ENCODE measurements at regions not wholly inside any gene's neighbourhood (a gene's known extent, or its start where the extent isn't known, plus 50 kb on each side); places are given as distances from the start of the nearest gene placed in this dataset.

- TF ChIP-seq CTCF (IDR thresholded peaks at IDR 0.05 in 8 of 11, conservative IDR thresholded peaks at IDR 0.05 in 3 of 11) = no peak
- TF ChIP-seq POLR2AphosphoS5 (IDR thresholded peaks at IDR 0.05) = no peak
- no peak for TF ChIP-seq POLR2A (IDR thresholded peaks at IDR 0.05)
Observed at GRCh38 chr3:127446756-127447155, 143.8 kb downstream of the TPRA1 start.
